HG03097 (cell line): ENCODE measurements at regions not wholly inside any gene's neighbourhood (a gene's known extent, or its start where the extent isn't known, plus 50 kb on each side); places are given as distances from the start of the nearest gene placed in this dataset.
"Not testable (repeated sequence)": the region's sequence is repeated elsewhere in the genome, so short reads cannot be mapped to it uniquely, and the experiment has no call there.

Experiments used
- ATAC-seq: cut with Tn5 transposase; IDR thresholded peaks from one replicate; pipeline ENCODE4 v1.9.1; 2021; ENCODE audit not compliant: unreplicated experiment, low FRiP score

- no peak for ATAC-seq
These were observed 207.1 kb upstream of the CXorf66 start for GRCh38 chrX:140172401-140172800.

- ATAC-seq: no peak
These were observed 202.2 kb upstream of the CXorf66 start for GRCh38 chrX:140167551-140167950.

GRCh38 chrX:140165849-140166248 lies 200.5 kb upstream of the CXorf66 start:
- ATAC-seq: no peak

- no peak for ATAC-seq
These were observed 199.1 kb upstream of the CXorf66 start for GRCh38 chrX:140164391-140164790.

- ATAC-seq: no peak
These were observed 198.2 kb upstream of the CXorf66 start for GRCh38 chrX:140163371-140164159.

- no peak for ATAC-seq
These were observed 192.3 kb upstream of the CXorf66 start for GRCh38 chrX:140157611-140158010.

- no peak for ATAC-seq
These were observed 191.8 kb upstream of the CXorf66 start for GRCh38 chrX:140157143-140157542.

- ATAC-seq: no peak
These were observed 186.0 kb upstream of the CXorf66 start for GRCh38 chrX:140151316-140151715.

GRCh38 chrX:140149761-140150160 lies 184.4 kb upstream of the CXorf66 start:
- no peak for ATAC-seq

- peak; percentile 70 for ATAC-seq
These were observed 176.2 kb upstream of the CXorf66 start for GRCh38 chrX:140141444-140142029.

GRCh38 chrX:140138492-140138891 lies 173.2 kb upstream of the CXorf66 start:
- not testable (repeated sequence) for ATAC-seq

- not testable (repeated sequence) for ATAC-seq
These were observed 172.7 kb upstream of the CXorf66 start for GRCh38 chrX:140138065-140138464.

GRCh38 chrX:140132937-140133336 lies 167.6 kb upstream of the CXorf66 start:
- ATAC-seq: no peak

GRCh38 chrX:140123446-140123845 lies 158.1 kb upstream of the CXorf66 start:
- ATAC-seq: no peak

GRCh38 chrX:140114059-140114458 lies 148.7 kb upstream of the CXorf66 start:
- not testable (repeated sequence) for ATAC-seq

GRCh38 chrX:140110081-140110650 lies 144.8 kb upstream of the CXorf66 start:
- no peak for ATAC-seq

GRCh38 chrX:140104760-140105159 lies 139.4 kb upstream of the CXorf66 start:
- no peak for ATAC-seq

GRCh38 chrX:140099221-140099620 lies 133.9 kb upstream of the CXorf66 start:
- ATAC-seq: no peak

GRCh38 chrX:140092121-140092520 lies 126.8 kb upstream of the CXorf66 start:
- no peak for ATAC-seq

GRCh38 chrX:140091125-140091886 lies 126.0 kb upstream of the CXorf66 start:
- no peak for ATAC-seq

- ATAC-seq: no peak
These were observed 125.4 kb upstream of the CXorf66 start for GRCh38 chrX:140090800-140091124.
